A549 (cell line): ENCODE measurements at regions not wholly inside any gene's neighbourhood (a gene's known extent, or its start where the extent isn't known, plus 50 kb on each side); places are given as distances from the start of the nearest gene placed in this dataset.

Experiments
- CBX8 ChIP-seq: fragments of 200-600 bp; sonication (generic); IDR thresholded peaks from 2 replicates; pipeline ENCODE4 v1.6.1; 2016
- MAFK ChIP-seq: fragments of 450-650 bp; IDR thresholded peaks from 2 replicates; pipeline ENCODE4 v1.6.1; 2014; ENCODE audit not compliant: partially characterized antibody
- PHF8 ChIP-seq: fragments of 200-600 bp; sonication (generic); IDR thresholded peaks from 2 replicates; pipeline ENCODE4 v1.6.1; 2016; ENCODE audit warnings: low read depth, mild to moderate bottlenecking, antibody characterized with exemption, moderate library complexity, borderline replicate concordance
- POLR2A ChIP-seq: IDR thresholded peaks from 2 replicates; pipeline ENCODE4 v1.6.1; 2012; ENCODE audit warnings: mild to moderate bottlenecking, low read length
- REST ChIP-seq: fragments of 200-600 bp; sonication (generic); IDR thresholded peaks from 2 replicates; pipeline ENCODE4 v1.6.1; 2016; ENCODE audit warnings: antibody characterized with exemption, mild to moderate bottlenecking, moderate library complexity

- TF ChIP-seq PHF8 (no peak), CBX8 (no peak), POLR2A (no peak), MAFK (no peak), REST (no peak)
Observed at GRCh38 chr22:49671331-49672013, 156.2 kb downstream of the BRD1 start.
